H1 (cell line): ENCODE measurements at regions not wholly inside any gene's neighbourhood (a gene's known extent, or its start where the extent isn't known, plus 50 kb on each side); places are given as distances from the start of the nearest gene placed in this dataset.

Source experiments
- CTCF ChIA-PET: fragments of 300-600 bp; sonication (Branson Sonifier 250); formaldehyde crosslinking; loops from one replicate; lab custom pipeline; 2021; ENCODE audit not compliant: partially characterized antibody; lab: Charles Lee
- POLR2A ChIA-PET: fragments of 300-600 bp; sonication (Branson Sonifier 250); formaldehyde crosslinking; loops from one replicate; lab custom pipeline; 2021; ENCODE audit warnings: inconsistent platforms; ENCODE audit not compliant: partially characterized antibody; lab: Charles Lee
- DNase-seq, 2 experiments: peaks; one replicate each; pipeline versions ENCODE4 v3.0.0 to v3.0.0-alpha.2; 2010 to 2022; ENCODE audit warnings: low spot score in 2 of 2, low read depth in 1 of 2, mixed read lengths in 1 of 2
- FAIRE-seq: peaks from 2 replicates; lab custom pipeline; 2011; peaks lifted over from hg19 to GRCh38; lab: Jason Lieb, UNC
- H2AFZ ChIP-seq: 2 replicates; pipeline ENCODE4 v1.8.1; 2012; ENCODE audit warnings: low read length, inconsistent platforms
- H2AK5ac ChIP-seq: 2 replicates; pipeline ENCODE4 v1.6.1; 2013; ENCODE audit warnings: low read depth, low read length
- H2BK120ac ChIP-seq: replicated peaks from 2 replicates; pipeline ENCODE3; 2013; ENCODE audit warnings: low read depth, low read length, inconsistent platforms
- H2BK12ac ChIP-seq: 2 replicates; pipeline ENCODE4 v1.6.1; 2013; ENCODE audit warnings: low read depth, low read length
- H2BK15ac ChIP-seq: 2 replicates; pipeline ENCODE4 v1.6.1; 2013; ENCODE audit warnings: low read length
- H2BK20ac ChIP-seq: 2 replicates; pipeline ENCODE4 v1.6.1; 2013; ENCODE audit warnings: low read length
- H2BK5ac ChIP-seq: 2 replicates; pipeline ENCODE4 v1.6.1; 2013; ENCODE audit warnings: low read depth, low read length
- H3K14ac ChIP-seq: 2 replicates; pipeline ENCODE4 v1.6.1; 2013; ENCODE audit warnings: inconsistent platforms; ENCODE audit not compliant: insufficient read length
- H3K18ac ChIP-seq: 2 replicates; pipeline ENCODE4 v1.6.1; 2013; ENCODE audit warnings: low read length; ENCODE audit errors: extremely low read depth
- H3K23ac ChIP-seq: 2 replicates; pipeline ENCODE4 v1.6.1; 2013; ENCODE audit warnings: inconsistent platforms; ENCODE audit not compliant: insufficient read length
- H3K23me2 ChIP-seq: 2 replicates; pipeline ENCODE4 v1.6.1; 2013; ENCODE audit warnings: low read depth, low read length
- H3K27ac ChIP-seq: 2 replicates; pipeline ENCODE4 v1.6.1; 2011; ENCODE audit warnings: low read depth, low read length, inconsistent platforms
- H3K27me3 ChIP-seq, 4 experiments: replicated peaks in 1 of 4; 1 replicate in 1 of 4; 2 replicates in 3 of 4; pipeline versions ENCODE4 v1.6.1 to v1.8.1; 2011 to 2013; ENCODE audit warnings: low read length in 3 of 4, mild to moderate bottlenecking in 3 of 4, inconsistent platforms in 2 of 4, mixed read lengths in 2 of 4, moderate library complexity in 1 of 4; ENCODE audit not compliant: control insufficient read depth in 3 of 4, insufficient read depth in 3 of 4; ENCODE audit errors: extremely low read depth in 1 of 4
- H3K36me3 ChIP-seq, 4 experiments: 2 replicates each; pipeline versions ENCODE4 v1.6.1 to v1.8.1; 2011 to 2013; ENCODE audit warnings: mild to moderate bottlenecking in 4 of 4, low read length in 3 of 4, moderate library complexity in 2 of 4, control low read depth in 1 of 4, inconsistent platforms in 1 of 4; ENCODE audit not compliant: insufficient read depth in 4 of 4, control insufficient read depth in 2 of 4
- H3K4ac ChIP-seq: replicated peaks from 2 replicates; pipeline ENCODE3; 2013; ENCODE audit warnings: low read length, low read depth, mixed read lengths, inconsistent platforms; ENCODE audit not compliant: insufficient read length
- H3K4me1 ChIP-seq, 4 experiments: replicated peaks in 1 of 4; 1 replicate in 1 of 4; 2 replicates in 3 of 4; pipeline versions ENCODE4 v1.6.1 to v1.8.1; 2011 to 2013; ENCODE audit warnings: low read length in 3 of 4, inconsistent platforms in 2 of 4, mixed read lengths in 1 of 4; ENCODE audit not compliant: insufficient read depth in 4 of 4, control insufficient read depth in 3 of 4
- H3K4me2 ChIP-seq, 2 experiments: 2 replicates each; pipeline versions ENCODE4 v1.6.1 to v1.8.1; 2011 to 2013; ENCODE audit warnings: low read depth in 2 of 2, low read length in 2 of 2, control low read depth in 1 of 2, inconsistent platforms in 1 of 2, mild to moderate bottlenecking in 1 of 2; ENCODE audit not compliant: insufficient read depth in 1 of 2
- H3K4me3 ChIP-seq, 4 experiments: fragments of 200-600, 300-600 bp in 1 of 4; sonication (generic), shearing (Covaris generic), sonication (Bioruptor Twin) in 1 of 4; 2 replicates each; pipeline versions ENCODE4 v1.5.1 to v1.8.1; 2011 to 2016; ENCODE audit warnings: low read length in 4 of 4, low read depth in 3 of 4, control low read depth in 2 of 4, inconsistent platforms in 2 of 4, mild to moderate bottlenecking in 2 of 4, mixed read lengths in 1 of 4, moderate library complexity in 1 of 4; ENCODE audit not compliant: insufficient read depth in 2 of 4; ENCODE audit errors: extremely low read depth in 1 of 4
- H3K56ac ChIP-seq: replicated peaks from 2 replicates; pipeline ENCODE3; 2013; ENCODE audit warnings: low read depth, mild to moderate bottlenecking, mixed read lengths, low read length, inconsistent platforms; ENCODE audit not compliant: insufficient read length
- H3K79me1 ChIP-seq: 2 replicates; pipeline ENCODE4 v1.6.1; 2013; ENCODE audit warnings: low read depth, low read length, control low read depth
- H3K79me2 ChIP-seq, 2 experiments: 2 replicates each; pipeline versions ENCODE4 v1.6.1 to v1.8.1; 2012 to 2013; ENCODE audit warnings: low read length in 2 of 2, mild to moderate bottlenecking in 2 of 2, inconsistent platforms in 1 of 2; ENCODE audit not compliant: insufficient read depth in 2 of 2, control insufficient read depth in 1 of 2
- H3K9ac ChIP-seq, 4 experiments: replicated peaks in 1 of 4; 1 replicate in 1 of 4; 2 replicates in 3 of 4; pipeline versions ENCODE4 v1.6.1 to v1.8.1; 2011 to 2013; ENCODE audit warnings: low read depth in 3 of 4, low read length in 3 of 4, control low read depth in 2 of 4, mild to moderate bottlenecking in 2 of 4, moderate library complexity in 2 of 4, inconsistent platforms in 1 of 4; ENCODE audit errors: extremely low read depth in 1 of 4
- H3K9me3 ChIP-seq, 2 experiments: 2 replicates each; pipeline versions ENCODE4 v1.6.1 to v1.8.1; 2012 to 2013; ENCODE audit warnings: mild to moderate bottlenecking in 2 of 2, moderate library complexity in 2 of 2, control low read depth in 1 of 2, inconsistent platforms in 1 of 2, low read depth in 1 of 2, low read length in 1 of 2, mixed read lengths in 1 of 2; ENCODE audit not compliant: insufficient read depth in 2 of 2
- H4K20me1 ChIP-seq, 2 experiments: replicated peaks in 1 of 2; 2 replicates each; pipeline versions ENCODE3 to v1.8.1; 2011 to 2013; ENCODE audit warnings: inconsistent platforms in 2 of 2, low read length in 2 of 2, mild to moderate bottlenecking in 1 of 2; ENCODE audit not compliant: insufficient read depth in 2 of 2, control insufficient read depth in 1 of 2
- H4K5ac ChIP-seq: 2 replicates; pipeline ENCODE4 v1.6.1; 2013; ENCODE audit warnings: low read length, low read depth, mixed read lengths, inconsistent platforms; ENCODE audit not compliant: insufficient read length
- H4K8ac ChIP-seq: 2 replicates; pipeline ENCODE4 v1.8.0; 2013; ENCODE audit warnings: mild to moderate bottlenecking, moderate library complexity, low read length, inconsistent platforms; ENCODE audit not compliant: insufficient read depth; ENCODE audit errors: extremely low read depth
- H4K91ac ChIP-seq: replicated peaks from 2 replicates; pipeline ENCODE3; 2013; ENCODE audit warnings: low read length, mixed read lengths, inconsistent platforms; ENCODE audit not compliant: insufficient read length
- BRCA1 ChIP-seq: IDR thresholded peaks from 2 replicates; pipeline ENCODE4 v1.6.1; 2012; ENCODE audit warnings: low read depth, low read length, improper control_type of control experiment
- CEBPB ChIP-seq: IDR thresholded peaks from 2 replicates; pipeline ENCODE4 v1.6.1; 2012; ENCODE audit warnings: low read depth, low read length
- GABPA ChIP-seq: IDR thresholded peaks from 2 replicates; pipeline ENCODE4 v1.6.1; 2011; ENCODE audit warnings: mild to moderate bottlenecking, low read length, moderate library complexity, borderline replicate concordance; ENCODE audit not compliant: insufficient read depth
- SIX5 ChIP-seq: IDR thresholded peaks from 2 replicates; pipeline ENCODE4 v1.6.1; 2011; ENCODE audit warnings: mild to moderate bottlenecking, low read depth, low read length
- WGBS, 2 experiments: shearing (Covaris generic) in 1 of 2; methylation state at CpG; one replicate each; pipeline versions ENCODE4 v1.1.6 to v1.1.7; 2013 to 2015; ENCODE audit warnings: low lambda C conversion rate in 2 of 2, mixed read lengths in 2 of 2, inconsistent platforms in 1 of 2, low coverage in 1 of 2, missing lambda C conversion rate in 1 of 2; ENCODE audit not compliant: insufficient replicate concordance in 2 of 2, insufficient coverage in 1 of 2, insufficient read length in 1 of 2; ENCODE audit errors: extremely low coverage in 1 of 2, missing lambda C conversion rate in 1 of 2; 5-methylcytosine and 5-hydroxymethylcytosine counted together
- TF ChIP-seq, protein P1 (sequence below): IDR thresholded peaks from 2 replicates; pipeline ENCODE4 v1.6.1; 2011; ENCODE audit warnings: low read length, improper control_type of control experiment
- TF ChIP-seq, protein P2 (sequence below): IDR thresholded peaks from 2 replicates; pipeline ENCODE4 v1.6.1; 2012; ENCODE audit warnings: low read length, inconsistent platforms

DNA sequence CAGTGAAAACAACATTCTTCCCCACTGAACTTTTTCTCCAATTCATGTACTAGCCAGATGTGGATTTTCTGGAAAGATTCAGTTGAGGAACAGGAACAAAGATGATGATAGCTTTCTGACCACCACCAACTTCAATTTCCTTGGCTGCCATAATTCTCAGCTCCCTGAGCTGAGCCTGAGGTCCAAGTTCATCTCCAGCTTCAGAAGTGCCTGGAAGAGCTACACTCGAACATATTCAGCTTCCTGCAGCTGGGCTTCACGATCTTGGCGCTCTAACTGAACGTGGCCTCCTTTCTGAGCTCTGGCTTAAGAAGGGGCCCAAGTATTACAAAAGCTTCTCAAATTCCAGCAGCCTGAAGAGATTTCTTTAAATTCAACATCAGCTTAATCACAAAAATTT is 83.9 kb downstream of the QDPR start:
- no peak for TF ChIP-seq CEBPB
- no peak for TF ChIP-seq BRCA1
- TF ChIP-seq GABPA: no peak
- TF ChIP-seq, protein P1, sequence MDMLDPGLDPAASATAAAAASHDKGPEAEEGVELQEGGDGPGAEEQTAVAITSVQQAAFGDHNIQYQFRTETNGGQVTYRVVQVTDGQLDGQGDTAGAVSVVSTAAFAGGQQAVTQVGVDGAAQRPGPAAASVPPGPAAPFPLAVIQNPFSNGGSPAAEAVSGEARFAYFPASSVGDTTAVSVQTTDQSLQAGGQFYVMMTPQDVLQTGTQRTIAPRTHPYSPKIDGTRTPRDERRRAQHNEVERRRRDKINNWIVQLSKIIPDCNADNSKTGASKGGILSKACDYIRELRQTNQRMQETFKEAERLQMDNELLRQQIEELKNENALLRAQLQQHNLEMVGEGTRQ: no peak
- TF ChIP-seq SIX5: no peak
- TF ChIP-seq, protein P2, sequence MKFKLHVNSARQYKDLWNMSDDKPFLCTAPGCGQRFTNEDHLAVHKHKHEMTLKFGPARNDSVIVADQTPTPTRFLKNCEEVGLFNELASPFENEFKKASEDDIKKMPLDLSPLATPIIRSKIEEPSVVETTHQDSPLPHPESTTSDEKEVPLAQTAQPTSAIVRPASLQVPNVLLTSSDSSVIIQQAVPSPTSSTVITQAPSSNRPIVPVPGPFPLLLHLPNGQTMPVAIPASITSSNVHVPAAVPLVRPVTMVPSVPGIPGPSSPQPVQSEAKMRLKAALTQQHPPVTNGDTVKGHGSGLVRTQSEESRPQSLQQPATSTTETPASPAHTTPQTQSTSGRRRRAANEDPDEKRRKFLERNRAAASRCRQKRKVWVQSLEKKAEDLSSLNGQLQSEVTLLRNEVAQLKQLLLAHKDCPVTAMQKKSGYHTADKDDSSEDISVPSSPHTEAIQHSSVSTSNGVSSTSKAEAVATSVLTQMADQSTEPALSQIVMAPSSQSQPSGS: no peak
- no peak overlapping the region for H4K5ac ChIP-seq
- POLR2A ChIA-PET: no interaction called here
- H3K27me3 ChIP-seq: no peaks in the 10 kb centered on the region
- no peak overlapping the region for H2BK20ac ChIP-seq
- H3K27ac ChIP-seq: no peak overlapping the region
- 97% methylated on average over 4 of the region's 4 CpGs; no CpG with 5 or more reads in 1 of the 2 experiments for WGBS, 2 experiments
- no peak overlapping the region for H3K4ac ChIP-seq
- H2BK15ac ChIP-seq: no peak overlapping the region
- no peak overlapping the region for H2BK5ac ChIP-seq
- no peaks in the 10 kb centered on the region for H3K9me3 ChIP-seq
- no peak overlapping the region for H3K4me2 ChIP-seq
- H3K9ac ChIP-seq: no peak overlapping the region
- no peak overlapping the region for H2AFZ ChIP-seq
- no peak overlapping the region for H2BK120ac ChIP-seq
- no peaks in the 10 kb centered on the region for H4K20me1 ChIP-seq
- H3K4me1 ChIP-seq: no peaks in the 10 kb centered on the region
- DNase-seq (no peak), FAIRE-seq (no peak)
- H3K23ac ChIP-seq: no peak overlapping the region
- H3K36me3 ChIP-seq: no peaks in the 10 kb centered on the region; a peak in 1 of 8 replicates
- no peak overlapping the region for H3K18ac ChIP-seq
- no peak overlapping the region for H2AK5ac ChIP-seq
- no peaks in the 10 kb centered on the region for H3K23me2 ChIP-seq
- no peak overlapping the region for H2BK12ac ChIP-seq
- no peaks in the 10 kb centered on the region for H3K79me2 ChIP-seq
- no peak overlapping the region for H3K14ac ChIP-seq
- no peaks in the 10 kb centered on the region for H3K79me1 ChIP-seq
- no peak overlapping the region for H3K56ac ChIP-seq
- no peak overlapping the region for H4K91ac ChIP-seq
- H3K4me3 ChIP-seq: no peak overlapping the region
- CTCF ChIA-PET: interaction anchor here (0.6 to 1.8 kb wide), 4 partner anchors 8 to 378 kb away, joined by 3 to 6 read pairs (median 4); no protein-coding TSS in a partner anchor
- no peak overlapping the region for H4K8ac ChIP-seq
